GM18511 (cell line): ENCODE measurements at regions not wholly inside any gene's neighbourhood (a gene's known extent, or its start where the extent isn't known, plus 50 kb on each side); places are given as distances from the start of the nearest gene placed in this dataset.
"Not testable (repeated sequence)": the region's sequence is repeated elsewhere in the genome, so short reads cannot be mapped to it uniquely, and the experiment has no call there.

ENCODE experiments used
- ATAC-seq: cut with Tn5 transposase; IDR thresholded peaks from one replicate; pipeline ENCODE4 v1.9.1; 2021; ENCODE audit warnings: mild to moderate bottlenecking, moderate library complexity; ENCODE audit not compliant: unreplicated experiment

DNA sequence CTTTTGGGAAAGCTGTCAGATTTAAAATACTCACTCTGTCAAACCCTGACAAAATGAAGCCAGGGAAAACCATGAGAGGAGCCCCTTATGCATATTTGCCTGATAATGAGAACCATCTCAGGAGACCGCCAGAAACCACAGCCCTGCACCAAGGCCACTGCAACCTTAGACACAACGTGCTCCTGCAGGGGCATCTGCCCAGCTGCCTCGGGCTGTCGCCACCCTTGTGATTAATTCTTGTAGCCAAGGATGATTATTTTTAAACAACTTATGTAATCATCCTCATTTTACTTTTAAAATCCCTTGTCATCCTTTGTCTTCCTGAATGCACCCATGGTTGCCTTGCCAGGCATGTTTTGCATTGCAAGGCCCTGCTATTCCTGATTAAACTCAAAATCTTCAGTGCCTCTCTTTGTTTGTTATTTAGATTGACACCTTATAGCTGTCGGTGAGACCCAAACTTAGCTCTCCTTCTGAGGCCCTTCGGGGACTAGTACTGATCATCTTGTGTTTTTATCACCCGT lies 766.4 kb upstream of the TMEM132C start:
- ATAC-seq, result no peak

DNA sequence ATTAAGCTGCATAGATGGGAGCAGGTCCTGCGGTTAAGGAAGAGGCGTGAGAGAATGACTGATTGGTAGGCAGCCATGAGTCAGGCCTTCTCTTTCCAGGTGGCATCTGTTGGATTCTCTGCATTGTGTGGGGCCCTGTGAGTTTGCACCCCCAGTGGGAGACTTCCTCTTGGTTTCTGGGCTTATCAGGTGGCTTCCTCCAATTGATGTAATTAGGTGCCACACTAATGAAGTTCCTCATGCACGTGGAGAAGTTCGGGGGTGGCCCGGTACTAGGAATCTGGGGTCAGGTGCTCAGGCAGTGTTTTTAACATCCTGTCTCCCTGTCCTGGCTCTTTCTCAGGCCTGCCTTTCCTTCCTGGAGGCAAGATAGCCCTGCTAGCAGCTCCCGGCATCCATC lies 765.1 kb upstream of the TMEM132C start:
- no peak for ATAC-seq

DNA sequence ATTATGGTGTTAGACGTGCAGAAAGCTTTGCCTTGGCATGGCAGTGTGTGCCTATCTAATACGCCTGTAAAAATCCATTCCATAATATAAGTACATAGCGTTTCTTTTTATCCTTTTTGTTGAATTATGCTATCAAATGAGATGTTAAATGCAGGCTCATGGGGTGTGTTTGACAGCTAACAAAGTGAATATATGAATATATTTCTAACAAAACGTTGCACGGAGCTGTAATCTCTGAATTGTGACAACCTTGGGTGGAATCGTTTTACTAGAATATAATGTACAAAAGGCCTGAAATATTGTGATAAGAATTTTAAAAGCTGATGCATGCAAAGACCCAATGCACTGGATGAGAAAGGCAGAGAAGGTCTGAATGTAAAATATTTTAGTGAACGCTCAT lies 763.7 kb upstream of the TMEM132C start:
- no peak for ATAC-seq

DNA sequence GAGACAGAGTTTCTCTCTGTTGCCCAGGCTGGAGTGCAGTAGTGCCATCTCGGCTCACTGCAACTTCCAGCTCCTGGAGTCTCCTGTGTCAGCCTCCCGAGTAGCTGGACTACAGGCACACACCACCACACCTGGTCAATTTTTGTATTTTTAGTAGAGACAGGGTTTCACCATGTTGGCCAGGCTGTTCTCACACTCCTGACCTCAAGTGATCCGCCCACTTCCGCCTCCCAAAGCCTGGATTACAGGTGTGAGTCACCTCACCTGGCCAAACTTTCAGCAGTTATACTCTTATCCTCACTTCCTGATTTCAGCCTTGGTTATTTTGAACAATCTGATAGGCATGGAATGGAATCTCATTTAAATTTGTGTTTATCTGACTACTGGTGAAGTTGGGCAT lies 763.0 kb upstream of the TMEM132C start:
- ATAC-seq, result not testable (repeated sequence)

DNA sequence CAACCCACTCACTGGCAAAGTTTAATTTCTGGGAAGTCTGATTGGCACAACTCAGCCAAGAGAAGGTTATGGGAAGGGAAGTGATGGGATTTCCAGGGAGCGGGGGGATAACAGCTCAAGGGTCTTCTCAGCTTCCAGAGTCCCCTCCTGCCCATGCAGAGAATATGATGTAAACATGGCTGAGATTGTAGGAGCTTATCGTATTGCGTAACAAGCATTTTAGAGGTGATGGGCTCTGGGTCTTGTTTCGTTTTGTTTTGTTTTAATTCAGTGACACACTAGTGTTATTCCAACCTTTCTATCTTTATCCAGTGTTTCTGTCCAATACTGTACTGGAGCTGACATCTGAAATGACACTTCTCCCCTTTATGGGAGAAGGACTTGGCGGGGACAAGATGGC lies 762.1 kb upstream of the TMEM132C start:
- no peak for ATAC-seq

DNA sequence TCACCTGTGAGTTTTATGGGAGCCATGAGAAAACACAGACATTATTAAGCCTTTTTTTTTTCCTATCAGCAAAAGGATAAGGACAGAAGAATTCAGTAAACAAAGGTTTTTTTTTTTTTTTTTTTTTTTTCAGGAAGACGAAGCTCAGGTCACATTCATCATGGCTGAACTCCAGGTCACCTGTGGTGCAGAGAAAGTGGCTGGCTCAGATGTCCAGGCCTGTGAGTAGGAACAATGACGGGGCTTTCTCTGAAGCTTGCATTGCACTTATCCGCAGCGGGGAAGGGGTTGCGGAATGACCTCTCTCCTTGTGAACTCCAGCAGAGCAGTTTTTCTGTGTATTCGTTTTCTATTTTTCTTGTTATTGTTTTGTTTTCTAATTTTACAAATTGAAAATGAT lies 759.6 kb upstream of the TMEM132C start:
- no peak for ATAC-seq

DNA sequence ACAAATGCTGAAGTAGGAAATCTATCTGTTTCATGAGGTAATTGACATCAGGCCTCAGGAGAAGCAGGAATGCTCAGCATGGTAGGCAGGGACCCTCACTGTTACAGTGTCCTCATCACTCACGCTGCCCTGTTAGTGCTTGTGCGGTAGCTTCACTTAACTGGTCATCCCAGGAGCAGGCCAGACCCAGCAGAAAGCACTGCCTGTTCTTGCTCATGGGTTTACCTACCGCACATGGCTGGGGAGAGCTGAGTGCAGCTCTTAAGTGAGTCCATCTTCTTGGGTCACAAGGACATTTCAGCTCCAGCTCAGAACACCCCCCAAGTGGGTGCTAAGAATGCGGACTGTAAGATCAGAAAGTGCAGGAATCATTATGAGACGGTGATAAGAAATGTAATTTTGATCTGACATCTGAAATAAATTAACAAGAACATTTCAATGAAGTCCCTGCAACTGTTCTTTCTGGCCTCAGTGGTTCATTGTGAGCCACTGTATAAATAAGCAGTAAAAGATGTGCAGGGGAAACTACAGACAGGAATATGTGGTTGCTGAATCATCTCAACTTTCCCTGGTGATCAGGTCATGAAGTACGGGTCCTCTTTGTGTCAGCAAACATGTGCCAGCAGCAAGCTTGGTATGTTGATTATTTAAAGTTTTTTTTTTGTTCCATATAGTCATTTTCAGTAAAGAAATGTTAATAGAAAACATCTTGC lies 757.7 kb upstream of the TMEM132C start:
- ATAC-seq, result no peak

DNA sequence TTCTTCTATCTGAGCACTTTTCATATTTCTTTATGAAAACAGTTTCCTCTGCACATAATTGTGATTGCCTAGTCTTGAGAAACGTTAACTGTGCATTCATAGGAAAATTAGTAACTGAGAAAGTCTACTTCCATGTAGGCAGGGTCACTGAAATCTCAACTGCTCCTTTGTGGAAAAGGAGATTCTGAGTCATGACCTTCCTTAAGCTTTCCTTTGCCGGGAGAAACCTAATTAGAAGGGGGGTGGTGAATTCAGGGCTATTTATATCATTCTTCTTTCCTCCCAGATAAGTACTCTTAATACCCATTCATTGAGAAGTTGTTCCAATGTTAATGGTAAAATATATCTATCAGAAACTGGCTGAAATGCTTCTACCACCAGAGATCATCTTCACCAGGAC lies 751.0 kb upstream of the TMEM132C start:
- no peak for ATAC-seq

DNA sequence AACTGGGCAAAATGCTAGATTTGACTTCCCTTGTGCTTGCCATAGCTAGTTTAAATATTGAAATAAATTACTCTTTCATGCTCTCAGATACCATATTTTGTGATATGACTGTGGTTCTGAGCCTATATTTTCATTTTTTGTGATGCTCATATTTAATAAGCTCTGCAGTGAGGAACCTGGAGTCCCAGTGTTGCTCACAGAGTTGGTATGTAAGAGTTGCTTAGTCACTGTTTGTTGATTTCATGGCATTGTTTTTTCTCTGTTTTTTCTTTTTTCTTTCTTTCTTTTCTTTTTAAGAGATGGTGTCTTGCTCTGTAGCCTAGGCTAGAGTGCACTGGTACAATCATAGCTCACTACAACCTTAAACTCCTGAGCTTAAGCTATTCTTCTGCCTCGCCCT lies 750.5 kb upstream of the TMEM132C start:
- no peak for ATAC-seq

DNA sequence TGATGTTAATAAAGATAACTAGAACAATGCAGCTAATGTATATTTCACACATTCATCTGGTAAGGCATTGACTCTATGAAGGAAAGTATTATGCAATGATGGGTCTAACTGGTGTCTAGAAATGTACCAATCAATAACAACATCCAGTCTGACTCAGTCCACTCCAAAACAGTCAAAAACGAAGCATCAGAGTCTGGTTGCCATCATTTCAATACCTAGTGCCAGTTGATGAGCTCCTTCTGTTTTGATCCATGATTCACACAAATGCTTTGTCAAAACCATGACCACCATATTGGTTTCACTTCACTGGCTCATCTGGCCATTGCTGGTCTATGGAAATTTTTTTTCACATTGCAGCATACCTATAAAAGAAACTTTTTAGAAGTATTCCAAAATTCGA lies 747.2 kb upstream of the TMEM132C start:
- ATAC-seq, result no peak

DNA sequence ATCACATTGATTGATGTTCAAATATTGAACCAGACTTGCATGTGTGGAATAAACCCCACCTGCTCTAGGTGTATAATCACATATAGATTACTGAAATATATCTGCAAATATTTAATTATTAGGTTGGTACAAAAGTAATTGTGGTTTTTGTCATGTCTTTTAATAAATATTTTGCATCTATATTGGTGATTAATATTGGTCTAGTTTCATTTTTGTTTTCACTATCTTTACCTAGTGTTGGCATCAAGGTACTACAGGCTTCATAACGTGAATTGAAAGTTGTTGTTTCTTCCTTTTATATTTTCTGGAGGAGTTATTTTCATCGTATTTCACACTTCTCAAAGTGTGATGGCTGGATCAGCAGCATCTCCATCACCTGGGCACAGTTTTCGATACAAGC lies 740.0 kb upstream of the TMEM132C start:
- no peak for ATAC-seq

DNA sequence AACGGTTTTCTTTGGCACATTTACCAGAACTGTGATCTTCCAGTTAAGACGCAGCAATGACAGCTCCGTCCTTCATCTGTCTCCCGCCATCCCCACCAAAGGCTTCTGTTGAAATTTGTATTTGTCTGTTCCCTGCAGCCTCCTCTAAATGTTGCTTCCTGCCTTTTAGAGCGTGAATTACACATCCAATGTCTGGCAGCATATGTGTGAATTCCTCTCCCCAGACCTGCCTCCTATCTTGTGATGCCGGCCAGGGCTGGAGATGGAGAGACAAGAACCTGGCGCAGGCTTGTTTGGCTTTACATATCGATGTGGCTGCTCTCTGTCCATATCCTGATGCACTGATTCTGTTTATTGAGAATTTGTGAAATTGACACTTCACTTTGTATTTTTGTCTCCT lies 738.4 kb upstream of the TMEM132C start:
- ATAC-seq, result no peak

DNA sequence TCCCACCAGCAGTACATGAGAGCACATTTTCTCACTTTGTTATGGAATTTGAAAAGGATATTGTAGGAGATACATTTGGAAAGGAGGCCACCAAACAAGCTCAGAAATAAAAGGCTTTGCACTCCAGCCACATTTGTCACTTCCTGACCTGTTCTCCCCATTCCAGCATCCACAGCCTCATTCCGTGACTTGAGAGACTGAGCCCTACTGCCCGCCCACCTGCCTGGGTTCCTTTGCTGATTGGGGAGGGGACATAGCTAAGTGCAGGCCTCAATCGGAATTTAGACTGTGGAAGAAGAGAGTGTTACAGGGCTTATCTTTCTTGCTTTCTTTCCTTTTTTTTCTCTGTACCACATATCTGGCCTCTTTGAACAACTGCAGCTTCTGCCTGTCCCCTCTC lies 735.4 kb upstream of the TMEM132C start:
- no peak for ATAC-seq

DNA sequence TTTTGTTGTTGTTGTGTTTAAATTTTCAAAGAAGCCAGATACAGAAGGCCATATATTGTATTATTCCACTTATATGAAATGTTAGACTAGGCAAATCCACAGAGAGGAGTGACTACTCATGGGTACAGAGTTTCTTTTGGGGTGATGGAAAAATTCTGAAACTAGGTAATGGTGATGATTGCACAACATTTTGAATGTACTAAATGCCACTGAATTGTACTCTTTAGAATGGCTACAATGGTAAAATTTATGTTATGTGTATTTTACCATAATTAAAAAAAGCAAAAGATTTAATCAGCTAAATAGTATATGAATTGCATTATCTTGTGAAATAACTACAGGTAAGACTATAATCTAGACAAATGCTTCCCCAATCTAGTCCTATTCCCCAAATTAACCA lies 733.6 kb upstream of the TMEM132C start:
- ATAC-seq, result no peak

DNA sequence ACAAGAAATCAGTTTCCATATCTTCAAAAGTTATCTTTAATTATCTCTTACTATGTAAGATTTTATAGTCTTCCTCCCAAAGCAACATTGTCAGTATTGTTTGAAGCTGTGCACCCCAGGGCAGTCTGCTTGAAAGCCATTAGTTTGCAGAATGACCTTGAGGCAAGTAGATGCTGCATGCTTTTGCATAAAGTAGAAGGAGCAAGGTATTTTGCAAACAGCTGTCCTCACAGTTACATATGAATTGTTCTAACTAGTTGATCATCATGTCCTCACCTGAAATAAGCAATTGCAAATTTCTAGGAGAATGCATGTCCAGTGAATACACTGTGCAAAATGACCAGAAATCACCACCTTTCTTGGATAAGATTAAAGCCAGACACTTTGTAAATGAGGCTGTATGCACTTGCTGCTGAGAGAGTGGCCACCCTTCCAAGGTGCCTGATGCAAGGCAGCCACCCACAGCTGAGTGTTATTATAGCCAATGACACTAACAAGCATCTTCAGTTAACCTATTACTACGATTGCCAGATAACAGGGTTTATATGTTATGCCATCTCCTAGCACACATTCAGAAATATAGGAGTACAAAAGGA lies 730.0 kb upstream of the TMEM132C start:
- ATAC-seq, result no peak

DNA sequence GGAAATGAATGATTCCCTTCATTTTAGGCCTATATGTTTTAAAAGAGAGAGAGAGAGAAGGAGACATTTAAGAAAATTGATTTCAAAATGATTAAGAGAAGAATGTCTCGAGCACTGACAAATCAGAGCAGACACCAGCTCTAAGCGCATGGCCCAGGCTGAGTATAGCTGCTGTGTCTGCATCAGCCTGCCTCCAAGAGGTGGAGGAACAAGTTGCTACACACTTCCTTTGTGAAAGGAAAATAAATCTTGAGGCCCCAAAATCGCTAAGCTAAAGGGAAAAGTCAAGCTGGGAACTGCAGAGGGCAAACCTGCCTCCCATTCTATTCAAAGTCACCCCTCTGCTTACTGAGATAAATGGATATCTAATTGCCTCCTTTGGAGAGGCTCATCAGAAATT lies 728.7 kb upstream of the TMEM132C start:
- ATAC-seq, result no peak

DNA sequence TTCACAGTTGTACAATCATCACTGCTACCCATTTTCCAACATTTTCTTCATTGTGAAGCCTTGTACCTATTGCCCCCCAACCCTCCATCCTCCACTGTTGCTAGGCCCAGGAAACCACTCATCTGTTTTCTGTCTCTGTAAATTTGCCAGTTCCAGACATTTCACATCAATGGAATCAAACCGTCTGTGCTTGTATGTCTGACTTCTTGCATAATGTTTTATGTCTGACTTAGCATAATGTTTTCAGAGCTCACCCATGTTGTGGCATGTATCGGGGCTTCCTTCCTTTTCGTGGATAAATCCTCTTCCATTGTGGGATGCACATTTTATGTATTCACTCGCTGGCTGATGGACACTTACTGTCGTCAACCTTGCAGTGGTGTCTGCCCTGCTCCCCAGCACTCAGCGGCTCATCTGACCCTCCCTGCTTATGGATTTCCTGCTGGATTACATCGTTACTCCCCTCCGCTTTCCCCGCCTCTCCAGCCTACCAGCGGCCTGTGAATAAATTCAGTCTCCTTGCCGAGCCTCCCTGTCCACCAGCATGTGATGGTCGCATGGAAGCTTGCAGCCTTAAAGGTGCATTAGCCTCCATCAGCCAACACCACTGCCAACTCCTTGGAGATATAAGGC lies 727.6 kb upstream of the TMEM132C start:
- ATAC-seq, result no peak

DNA sequence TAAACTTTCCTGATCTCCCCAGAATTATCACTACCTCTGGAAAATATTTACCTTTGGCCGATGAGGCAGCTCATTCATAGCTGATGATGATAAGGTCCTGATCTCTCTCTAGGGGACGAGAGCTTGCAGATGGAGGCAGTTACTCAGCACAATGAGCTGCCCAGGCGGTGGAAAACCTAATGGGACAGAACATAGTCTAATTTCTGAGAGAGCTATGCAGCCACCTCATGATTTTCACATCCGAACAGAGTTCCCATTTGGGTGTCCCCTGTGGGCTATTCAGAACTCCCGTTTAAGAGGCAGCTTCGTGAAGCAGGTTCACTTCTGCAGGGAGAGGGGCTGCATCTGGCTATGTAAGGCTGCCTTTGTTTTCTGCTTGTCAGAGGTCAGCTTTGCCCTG lies 724.6 kb upstream of the TMEM132C start:
- ATAC-seq, result no peak

DNA sequence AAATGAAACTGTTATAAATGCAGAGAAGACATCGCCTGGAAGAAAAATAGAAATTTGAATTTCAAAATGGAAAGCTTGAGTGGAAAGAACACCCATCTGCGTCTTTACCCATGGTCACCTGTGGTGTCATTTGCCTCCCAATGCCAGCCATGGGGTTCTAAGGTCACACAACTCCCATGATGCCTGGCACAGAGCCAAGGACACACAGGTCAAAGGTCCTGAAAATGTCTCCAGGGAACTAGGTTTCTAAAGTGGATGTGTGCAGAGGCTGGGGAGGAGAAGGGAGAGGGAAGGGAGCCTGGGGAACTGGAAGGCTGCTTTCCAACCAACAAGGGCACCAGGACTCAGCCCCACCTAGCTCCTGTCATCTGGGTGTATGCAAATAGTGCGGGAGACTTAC lies 724.0 kb upstream of the TMEM132C start:
- no peak for ATAC-seq

DNA sequence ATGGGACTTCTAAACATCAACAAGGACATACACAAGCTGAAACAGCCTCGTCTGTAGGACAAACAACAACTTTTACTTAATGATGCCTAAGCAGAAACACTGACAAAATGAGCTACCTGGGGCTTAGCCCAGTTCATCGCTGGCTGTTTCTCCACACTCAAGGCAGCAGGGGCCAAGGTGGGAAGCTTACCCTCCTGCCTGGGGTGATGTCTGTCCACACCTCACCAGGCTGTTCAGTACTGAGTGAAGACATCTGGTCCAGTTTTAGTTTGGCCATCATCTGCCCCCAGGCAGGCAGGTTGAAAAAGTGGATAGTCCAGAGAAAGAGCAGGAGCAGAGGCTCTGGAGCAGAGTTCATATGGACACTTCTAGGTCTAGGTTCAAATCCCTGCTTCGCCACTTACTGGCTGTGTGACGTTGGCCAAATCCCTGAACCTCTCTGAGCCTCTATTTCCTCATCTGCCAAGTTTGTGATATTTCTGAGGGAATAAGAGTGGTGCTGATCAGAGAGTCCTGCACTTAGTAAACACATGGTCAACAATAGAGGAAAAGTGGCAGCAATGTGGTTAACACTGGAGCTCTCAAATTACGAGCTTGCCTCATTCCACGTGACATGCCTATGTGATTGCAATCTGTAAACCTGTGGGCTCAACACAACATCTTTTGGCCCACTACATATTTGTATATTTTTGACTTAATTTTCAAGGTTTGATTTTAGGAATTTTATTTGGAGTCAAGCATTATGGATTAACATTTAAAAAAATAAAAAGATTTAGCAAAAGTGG lies 720.1 kb upstream of the TMEM132C start:
- ATAC-seq, result no peak

DNA sequence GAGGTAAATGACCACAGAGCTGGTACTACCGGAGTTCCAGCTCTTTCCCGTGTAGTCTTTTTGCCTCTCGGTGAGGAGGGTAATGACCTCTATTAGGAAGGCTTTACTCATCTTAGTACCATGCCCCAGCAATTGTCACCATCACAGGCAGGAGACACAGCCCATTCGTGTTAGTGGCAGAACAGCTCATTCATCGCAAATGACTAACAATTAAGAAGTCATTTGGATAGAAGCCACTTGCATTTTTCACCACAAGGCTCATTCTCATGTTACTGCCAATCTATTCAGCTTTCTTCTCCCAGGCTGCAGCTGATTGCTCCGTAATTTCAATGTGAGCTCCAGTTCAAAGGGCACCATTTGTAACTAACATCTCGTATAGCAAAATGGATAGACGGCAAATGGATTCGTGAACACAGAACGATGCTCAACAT lies 718.8 kb upstream of the TMEM132C start:
- no peak for ATAC-seq
